GM12878 (cell line): ENCODE measurements at regions not wholly inside any gene's neighbourhood (a gene's known extent, or its start where the extent isn't known, plus 50 kb on each side); places are given as distances from the start of the nearest gene placed in this dataset.

Experiments used
- ATAC-seq: fragments of 200-7000 bp; cut with Tn5 transposase; 3 replicates; pipeline ENCODE4 v1.9.1; 2020; ENCODE audit warnings: mild to moderate bottlenecking, moderate library complexity
- BruUV-seq: library from RNA; stranded (reverse); fragments of 400-500 nt; replicated peaks from 2 replicates; lab custom pipeline; 2021; lab: Mats Ljungman, UMichigan
- CTCF ChIA-PET: fragments of 300-600 bp; sonication (Branson Sonifier 250); formaldehyde crosslinking; extraction: SDS; loops from one replicate; lab custom pipeline; 2021; ENCODE audit warnings: inconsistent platforms; lab: Yijun Ruan, JAX
- POLR2A ChIA-PET: fragments of 350-600 bp; formaldehyde crosslinking; extraction: SDS; loops from one replicate; lab custom pipeline; 2021; ENCODE audit warnings: inconsistent platforms; lab: Charles Lee
- RAD21 ChIA-PET: fragments of 300-600 bp; sonication (Branson Sonifier 250); formaldehyde crosslinking; loops from one replicate; lab custom pipeline; 2023; ENCODE audit warnings: antibody characterized with exemption; ENCODE audit not compliant: unreplicated experiment; lab: Charles Lee
- SMC1A ChIA-PET: fragments of 300-600 bp; sonication (Branson Sonifier 250); formaldehyde crosslinking; loops from one replicate; lab custom pipeline; 2023; ENCODE audit not compliant: unreplicated experiment, uncharacterized antibody; lab: Charles Lee
- DNase-seq: peaks from one replicate; pipeline ENCODE4 v3.0.0-alpha.2; 2011; ENCODE audit warnings: low read depth, low spot score
- FAIRE-seq: peaks from 3 replicates; lab custom pipeline; 2011; peaks lifted over from hg19 to GRCh38; lab: Jason Lieb, UNC
- H2AFZ ChIP-seq: 2 replicates; pipeline ENCODE4 v1.6.0; 2011; ENCODE audit warnings: low read depth, low read length, control low read depth; ENCODE audit not compliant: control insufficient read depth
- H3K27ac ChIP-seq: 2 replicates; pipeline ENCODE4 v1.5.1; 2011; ENCODE audit warnings: control low read depth; ENCODE audit not compliant: control insufficient read depth, insufficient read depth
- H3K27me3 ChIP-seq, 2 experiments: replicated peaks in 1 of 2; 2 replicates each; pipeline versions ENCODE4 v1.6.0 to v1.6.1; 2011; ENCODE audit warnings: low read length in 1 of 2; ENCODE audit not compliant: control insufficient read depth in 2 of 2, insufficient read depth in 2 of 2
- H3K36me3 ChIP-seq, 2 experiments: 2 replicates each; pipeline ENCODE4 v1.5.1; 2011; ENCODE audit warnings: low read length in 1 of 2; ENCODE audit not compliant: control insufficient read depth in 2 of 2, insufficient read depth in 2 of 2
- H3K4me1 ChIP-seq: 2 replicates; pipeline ENCODE4 v1.6.1; 2011; ENCODE audit warnings: mild to moderate bottlenecking, low read length, moderate library complexity, mixed read lengths; ENCODE audit not compliant: control insufficient read depth, insufficient read depth
- H3K4me2 ChIP-seq: 2 replicates; pipeline ENCODE4 v1.6.0; 2011; ENCODE audit warnings: control low read depth; ENCODE audit not compliant: control insufficient read depth, insufficient read depth
- H3K4me3 ChIP-seq: fragments of 200-600 bp; sonication (generic); 2 replicates; pipeline ENCODE4 v1.5.1; 2016
- H3K79me2 ChIP-seq: 2 replicates; pipeline ENCODE4 v1.6.0; 2011; ENCODE audit warnings: low read length; ENCODE audit not compliant: control insufficient read depth, insufficient read depth
- H3K9ac ChIP-seq: 2 replicates; pipeline ENCODE4 v1.8.0; 2011; ENCODE audit warnings: low read length, control low read depth, mixed read lengths; ENCODE audit not compliant: control insufficient read depth, insufficient read depth
- H3K9me3 ChIP-seq: replicated peaks from 3 replicates; pipeline ENCODE4 v1.5.1; 2011; ENCODE audit warnings: mild to moderate bottlenecking, low read length; ENCODE audit not compliant: control insufficient read depth, insufficient read depth
- H4K20me1 ChIP-seq: 2 replicates; pipeline ENCODE4 v1.6.0; 2011; ENCODE audit not compliant: control insufficient read depth, insufficient read depth
- ATF7 ChIP-seq: fragments of 450-650 bp; IDR thresholded peaks from 2 replicates; pipeline ENCODE4 v1.6.1; 2016; ENCODE audit warnings: low read depth, mild to moderate bottlenecking
- CHD1 ChIP-seq: IDR thresholded peaks from 2 replicates; pipeline ENCODE4 v1.6.1; 2012; ENCODE audit warnings: low read depth, low read length, improper control_type of control experiment
- GATAD2B ChIP-seq: fragments of 450-650 bp; conservative IDR thresholded peaks from 2 replicates; pipeline ENCODE4 v1.6.1; 2017; ENCODE audit warnings: low read depth, mild to moderate bottlenecking, moderate library complexity
- IRF4 ChIP-seq: IDR thresholded peaks from 2 replicates; pipeline ENCODE4 v1.6.1; 2011; ENCODE audit warnings: low read depth, low read length
- JUNB ChIP-seq: IDR thresholded peaks from 2 replicates; pipeline ENCODE4 v1.6.1; 2016; ENCODE audit warnings: antibody characterized with exemption, mild to moderate bottlenecking
- JUND ChIP-seq: IDR thresholded peaks from 2 replicates; pipeline ENCODE4 v1.6.1; 2012; ENCODE audit warnings: low read depth, mild to moderate bottlenecking, low read length, improper control_type of control experiment, moderate library complexity
- MEF2B ChIP-seq: fragments of 450-650 bp; IDR thresholded peaks from 2 replicates; pipeline ENCODE4 v1.6.1; 2018; ENCODE audit warnings: mild to moderate bottlenecking, moderate library complexity; ENCODE audit not compliant: partially characterized antibody, poor library complexity, severe bottlenecking
- MYC ChIP-seq: IDR thresholded peaks from 2 replicates; pipeline ENCODE4 v1.6.1; 2011; ENCODE audit warnings: mild to moderate bottlenecking, low read length, moderate library complexity, inconsistent platforms; ENCODE audit not compliant: insufficient read depth, insufficient replicate concordance, insufficient read length, severe bottlenecking
- TBL1XR1 ChIP-seq: IDR thresholded peaks from 2 replicates; pipeline ENCODE4 v1.6.1; 2012; ENCODE audit warnings: low read depth, low read length, improper control_type of control experiment
- TCF3 ChIP-seq: IDR thresholded peaks from 2 replicates; pipeline ENCODE4 v1.6.1; 2012; ENCODE audit warnings: low read depth, mild to moderate bottlenecking, low read length, borderline replicate concordance; ENCODE audit not compliant: insufficient read depth
- in situ Hi-C: fragments of 300-500 bp; cut with MboI; formaldehyde crosslinking; loops from 9 replicates; pipeline ENCODE4 v1.14.3; 2018; ENCODE audit warnings: mixed read lengths
- intact Hi-C: fragments of 100-400 bp; cut with micrococcal nuclease; formaldehyde crosslinking; loops from one replicate; pipeline ENCODE4 v1.14.2; 2022; ENCODE audit not compliant: unreplicated experiment
- TF ChIP-seq, protein P1 (sequence below): IDR thresholded peaks from 2 replicates; pipeline ENCODE4 v1.6.1; 2011; ENCODE audit warnings: low read depth, mild to moderate bottlenecking, low read length, moderate library complexity, borderline replicate concordance; ENCODE audit errors: extremely low read depth
- TF ChIP-seq, protein P2 (sequence below): fragments of 150-350 bp; IDR thresholded peaks from 2 replicates; pipeline ENCODE4 v1.6.1; 2014; ENCODE audit warnings: mild to moderate bottlenecking, low read depth, low read length

DNA sequence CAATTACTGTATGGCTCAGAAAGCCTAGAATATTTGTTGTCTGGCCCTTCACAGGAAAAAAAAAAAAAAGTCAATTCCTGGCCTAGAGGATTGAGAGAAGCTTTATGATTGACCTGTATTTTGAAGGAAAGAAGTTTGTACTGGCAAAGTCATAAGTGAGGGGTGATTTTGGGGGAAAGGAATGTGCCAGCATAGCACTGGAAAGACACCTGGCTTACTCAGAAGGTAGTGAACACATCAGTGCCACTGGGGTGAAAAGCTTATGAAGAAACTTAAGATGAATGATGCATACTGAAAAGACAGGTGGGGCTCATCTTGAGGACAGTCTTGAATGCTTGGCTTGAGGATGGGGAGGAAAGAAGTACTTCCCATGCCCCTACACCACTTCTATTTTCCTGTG, 127.9 kb upstream of the RASA1 start:
- no TSS peak for BruUV-seq
- no peak for FAIRE-seq
- no peaks in the 10 kb centered on the region for H3K36me3 ChIP-seq
- ATAC-seq = no peak
- no peak overlapping the region for H3K4me2 ChIP-seq
- no peak for DNase-seq
- no peak overlapping the region for H3K4me3 ChIP-seq
- RAD21 ChIA-PET = interaction anchor here (1.1 to 1.6 kb wide), 3 partner anchors 12 to 129 kb away, joined by 3 to 4 read pairs (median 3); partner anchors contain the start of gene RASA1
- no peaks in the 10 kb centered on the region for H3K9me3 ChIP-seq
- H3K4me1 ChIP-seq = no peaks in the 10 kb centered on the region
- no peak overlapping the region for H3K9ac ChIP-seq
- H3K27ac ChIP-seq = no peak overlapping the region
- H3K79me2 ChIP-seq = no peaks in the 10 kb centered on the region
- H2AFZ ChIP-seq = no peak overlapping the region
- intact Hi-C loops = no loop called here
- H4K20me1 ChIP-seq = no peaks in the 10 kb centered on the region
- TF ChIP-seq TCF3 (no peak), TBL1XR1 (no peak), CHD1 (no peak), JUND (no peak), IRF4 (no peak), ATF7 (no peak), MYC (no peak), MEF2B (no peak), JUNB (no peak), GATAD2B (no peak)
- TF ChIP-seq, protein P1, sequence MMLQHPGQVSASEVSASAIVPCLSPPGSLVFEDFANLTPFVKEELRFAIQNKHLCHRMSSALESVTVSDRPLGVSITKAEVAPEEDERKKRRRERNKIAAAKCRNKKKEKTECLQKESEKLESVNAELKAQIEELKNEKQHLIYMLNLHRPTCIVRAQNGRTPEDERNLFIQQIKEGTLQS = no peak
- TF ChIP-seq, protein P2, sequence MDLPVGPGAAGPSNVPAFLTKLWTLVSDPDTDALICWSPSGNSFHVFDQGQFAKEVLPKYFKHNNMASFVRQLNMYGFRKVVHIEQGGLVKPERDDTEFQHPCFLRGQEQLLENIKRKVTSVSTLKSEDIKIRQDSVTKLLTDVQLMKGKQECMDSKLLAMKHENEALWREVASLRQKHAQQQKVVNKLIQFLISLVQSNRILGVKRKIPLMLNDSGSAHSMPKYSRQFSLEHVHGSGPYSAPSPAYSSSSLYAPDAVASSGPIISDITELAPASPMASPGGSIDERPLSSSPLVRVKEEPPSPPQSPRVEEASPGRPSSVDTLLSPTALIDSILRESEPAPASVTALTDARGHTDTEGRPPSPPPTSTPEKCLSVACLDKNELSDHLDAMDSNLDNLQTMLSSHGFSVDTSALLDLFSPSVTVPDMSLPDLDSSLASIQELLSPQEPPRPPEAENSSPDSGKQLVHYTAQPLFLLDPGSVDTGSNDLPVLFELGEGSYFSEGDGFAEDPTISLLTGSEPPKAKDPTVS = no peak
- SMC1A ChIA-PET = interaction anchor here (0.8 to 3.2 kb wide), 8 partner anchors 12 to 69 kb away, joined by 3 to 22 read pairs (median 6); no protein-coding TSS in a partner anchor
- POLR2A ChIA-PET = interaction anchor here (1.3 kb wide), 2 partner anchors 20 to 42 kb away, joined by 3 to 7 read pairs; no protein-coding TSS in a partner anchor
- no peaks in the 10 kb centered on the region for H3K27me3 ChIP-seq
- in situ Hi-C loops = no loop called here
- CTCF ChIA-PET = interaction anchor here (0.7 to 1.9 kb wide), 3 partner anchors 12 to 116 kb away, joined by 3 to 7 read pairs (median 3); no protein-coding TSS in a partner anchor
